Neural crest cell (in vitro differentiated cells): ENCODE measurements at regions not wholly inside any gene's neighbourhood (a gene's known extent, or its start where the extent isn't known, plus 50 kb on each side); places are given as distances from the start of the nearest gene placed in this dataset.

ENCODE experiments used
- DNase-seq: peaks from one replicate; pipeline ENCODE4 v3.0.0; 2021; ENCODE audit warnings: low read depth, mixed read lengths, low spot score
- H3K27ac Mint-ChIP-seq: one replicate; pipeline ENCODE4 v1.8.0; 2021; ENCODE audit warnings: mild to moderate bottlenecking, mixed read lengths; ENCODE audit not compliant: unreplicated experiment
- H3K27me3 Mint-ChIP-seq: 2 replicates; pipeline ENCODE4 v1.8.0; 2021; ENCODE audit warnings: low read depth, mild to moderate bottlenecking, mixed read lengths
- H3K36me3 Mint-ChIP-seq: 2 replicates; pipeline ENCODE4 v1.8.0; 2021; ENCODE audit warnings: low read depth, mild to moderate bottlenecking, mixed read lengths
- H3K4me1 Mint-ChIP-seq: 2 replicates; pipeline ENCODE4 v1.8.0; 2021; ENCODE audit warnings: mixed read lengths
- H3K4me3 Mint-ChIP-seq: one replicate; pipeline ENCODE4 v1.8.0; 2021; ENCODE audit warnings: mild to moderate bottlenecking, mixed read lengths
- H3K9me3 Mint-ChIP-seq: 2 replicates; pipeline ENCODE4 v1.8.0; 2021; ENCODE audit warnings: mixed read lengths
- TF ChIP-seq, protein P1 (sequence below): fragments of 200-600 bp; sonication (generic); conservative IDR thresholded peaks from 2 replicates; pipeline ENCODE4 v1.5.0; 2021; ENCODE audit warnings: antibody characterized with exemption, mild to moderate bottlenecking

GRCh38 chr4:35347276-35347675, 897.0 kb downstream of the ARAP2 start:
- TF ChIP-seq, protein P1, sequence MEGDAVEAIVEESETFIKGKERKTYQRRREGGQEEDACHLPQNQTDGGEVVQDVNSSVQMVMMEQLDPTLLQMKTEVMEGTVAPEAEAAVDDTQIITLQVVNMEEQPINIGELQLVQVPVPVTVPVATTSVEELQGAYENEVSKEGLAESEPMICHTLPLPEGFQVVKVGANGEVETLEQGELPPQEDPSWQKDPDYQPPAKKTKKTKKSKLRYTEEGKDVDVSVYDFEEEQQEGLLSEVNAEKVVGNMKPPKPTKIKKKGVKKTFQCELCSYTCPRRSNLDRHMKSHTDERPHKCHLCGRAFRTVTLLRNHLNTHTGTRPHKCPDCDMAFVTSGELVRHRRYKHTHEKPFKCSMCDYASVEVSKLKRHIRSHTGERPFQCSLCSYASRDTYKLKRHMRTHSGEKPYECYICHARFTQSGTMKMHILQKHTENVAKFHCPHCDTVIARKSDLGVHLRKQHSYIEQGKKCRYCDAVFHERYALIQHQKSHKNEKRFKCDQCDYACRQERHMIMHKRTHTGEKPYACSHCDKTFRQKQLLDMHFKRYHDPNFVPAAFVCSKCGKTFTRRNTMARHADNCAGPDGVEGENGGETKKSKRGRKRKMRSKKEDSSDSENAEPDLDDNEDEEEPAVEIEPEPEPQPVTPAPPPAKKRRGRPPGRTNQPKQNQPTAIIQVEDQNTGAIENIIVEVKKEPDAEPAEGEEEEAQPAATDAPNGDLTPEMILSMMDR, result no peak
- H3K27ac Mint-ChIP-seq, result no peak overlapping the region
- H3K9me3 Mint-ChIP-seq, result peaks cover 15% of the 10 kb centered on the region
- DNase-seq, result no peak
- H3K27me3 Mint-ChIP-seq, result no peaks in the 10 kb centered on the region
- no peaks in the 10 kb centered on the region for H3K4me1 Mint-ChIP-seq
- H3K4me3 Mint-ChIP-seq, result no peak overlapping the region
- peaks cover 12% of the 10 kb centered on the region for H3K36me3 Mint-ChIP-seq

DNA sequence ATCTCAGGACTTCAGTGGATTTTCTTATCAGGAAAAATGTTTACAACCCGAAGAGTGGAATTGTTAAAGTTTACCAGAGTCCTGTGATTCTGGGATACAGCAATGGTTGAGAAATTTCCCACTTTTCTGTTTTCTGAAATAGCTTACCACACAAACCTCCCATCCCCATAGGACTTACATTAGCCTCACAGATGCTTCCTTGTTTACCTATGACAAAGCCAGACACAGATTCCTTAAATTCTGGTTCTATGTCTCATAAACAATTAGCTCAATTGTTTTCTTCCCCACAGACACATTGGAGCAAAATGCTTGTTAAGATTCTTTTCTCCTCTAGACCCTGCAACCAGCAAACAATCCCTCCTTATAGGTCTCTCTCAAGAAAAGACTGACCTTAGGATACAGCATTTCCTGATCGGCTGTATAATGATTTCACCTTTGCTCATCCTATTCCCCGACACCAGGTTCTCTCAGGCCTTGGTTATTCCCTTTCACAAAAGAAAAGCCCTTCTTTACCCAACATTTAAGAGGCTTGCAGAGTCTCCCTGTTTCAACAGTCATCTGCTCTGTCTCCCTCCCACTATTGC, 886.2 kb downstream of the ARAP2 start:
- H3K27me3 Mint-ChIP-seq, result no peaks in the 10 kb centered on the region
- TF ChIP-seq, protein P1, result no peak
- H3K27ac Mint-ChIP-seq, result no peak overlapping the region
- peaks cover 21% of the 10 kb centered on the region for H3K9me3 Mint-ChIP-seq
- peaks cover 3% of the 10 kb centered on the region for H3K36me3 Mint-ChIP-seq
- H3K4me1 Mint-ChIP-seq, result peaks cover 11% of the 10 kb centered on the region
- no peak for DNase-seq
- H3K4me3 Mint-ChIP-seq, result no peak overlapping the region

DNA sequence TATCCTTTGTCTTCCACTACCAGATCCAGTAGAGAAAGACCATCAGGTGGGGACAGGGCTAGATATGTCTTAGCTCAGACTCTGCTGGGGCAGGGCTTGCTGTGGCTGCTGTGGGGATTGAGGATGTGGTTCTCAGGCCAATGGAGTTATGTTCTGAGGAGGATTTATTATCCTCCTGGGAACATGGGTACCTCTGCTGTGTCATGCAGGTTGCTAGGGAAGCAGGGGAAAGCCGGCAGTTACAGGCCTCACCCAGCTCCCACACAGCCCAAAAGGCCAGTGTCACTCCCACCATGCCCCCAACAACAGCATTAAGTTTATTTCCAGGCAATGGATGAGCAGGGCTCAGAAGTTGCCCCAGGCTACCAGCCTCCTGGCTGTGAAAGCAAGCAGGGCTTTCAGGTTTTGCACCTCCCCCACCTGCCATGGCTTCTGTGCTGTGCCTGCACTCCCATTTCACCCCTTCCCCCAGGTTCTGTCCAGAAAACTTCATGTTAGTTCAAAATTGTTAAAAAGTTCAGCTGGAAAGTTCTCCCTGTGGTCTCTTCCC, 879.9 kb downstream of the ARAP2 start:
- Mint-ChIP-seq H3K4me3 (no peak overlapping the region), H3K36me3 (peaks cover 6% of the 10 kb centered on the region), H3K9me3 (peaks cover 16% of the 10 kb centered on the region), H3K27ac (peak overlapping the region; percentile 73), H3K27me3 (no peaks in the 10 kb centered on the region), H3K4me1 (peaks cover 7% of the 10 kb centered on the region)
- no peak for DNase-seq
- TF ChIP-seq, protein P1, result no peak

- Mint-ChIP-seq H3K9me3 (peaks cover 12% of the 10 kb centered on the region), H3K36me3 (peaks cover 5% of the 10 kb centered on the region), H3K4me3 (no peak overlapping the region), H3K27me3 (no peaks in the 10 kb centered on the region), H3K27ac (peak overlapping the region; percentile 68), H3K4me1 (peaks cover 7% of the 10 kb centered on the region)
- DNase-seq, result no peak
- TF ChIP-seq, protein P1, result no peak
These were observed 879.1 kb downstream of the ARAP2 start for GRCh38 chr4:35365186-35365585.

GRCh38 chr4:35399912-35400311, 844.4 kb downstream of the ARAP2 start:
- no peaks in the 10 kb centered on the region for H3K4me1 Mint-ChIP-seq
- no peaks in the 10 kb centered on the region for H3K27me3 Mint-ChIP-seq
- TF ChIP-seq, protein P1, result no peak
- no peak overlapping the region for H3K4me3 Mint-ChIP-seq
- no peak overlapping the region for H3K27ac Mint-ChIP-seq
- no peak for DNase-seq
- H3K9me3 Mint-ChIP-seq, result peaks cover 3% of the 10 kb centered on the region
- no peaks in the 10 kb centered on the region for H3K36me3 Mint-ChIP-seq
